ENCODE measurements at regions not wholly inside any gene's neighbourhood (a gene's known extent, or its start where the extent isn't known, plus 50 kb on each side); places are given as distances from the start of the nearest gene placed in this dataset.

DNA sequence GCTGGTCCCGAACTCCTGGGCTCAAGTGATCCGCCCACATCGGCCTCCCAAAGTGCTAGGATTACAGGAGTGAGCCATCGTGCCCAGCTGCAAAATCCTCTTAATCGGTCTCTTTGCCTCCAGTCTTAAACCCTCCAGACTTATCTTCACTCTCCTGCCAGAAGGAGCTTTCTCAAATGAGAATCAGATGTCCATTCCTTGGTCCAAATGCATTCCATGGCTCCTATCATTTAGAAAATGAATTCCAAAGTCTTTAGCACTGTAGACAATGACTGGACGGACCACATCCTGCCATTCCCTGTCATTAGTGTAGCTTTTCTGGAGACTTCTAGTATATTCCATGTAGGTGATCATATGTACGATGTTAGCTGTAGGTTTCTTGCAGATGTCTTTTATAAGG lies 141.9 kb downstream of the ID4 start:
- no peak for DNase-seq

DNA sequence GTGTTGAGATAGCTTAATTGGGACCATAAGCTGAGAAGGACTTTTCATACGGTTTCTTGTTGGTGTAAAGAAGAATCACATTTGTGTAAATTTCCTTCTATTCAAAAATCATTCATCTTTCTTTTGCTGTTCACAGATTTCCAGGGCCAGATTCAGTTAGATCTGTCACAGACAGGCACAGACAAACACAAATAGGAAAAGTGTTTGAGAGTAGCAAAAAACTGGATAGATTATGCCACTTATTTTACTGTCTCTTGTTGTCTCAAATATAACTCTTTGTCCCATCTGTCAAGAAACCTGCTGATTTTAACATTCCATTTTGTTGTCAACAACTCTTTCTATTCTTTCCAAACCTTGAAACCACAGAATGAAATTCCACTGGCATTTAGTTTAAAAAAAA lies 142.8 kb downstream of the ID4 start:
- DNase-seq, result no peak

DNA sequence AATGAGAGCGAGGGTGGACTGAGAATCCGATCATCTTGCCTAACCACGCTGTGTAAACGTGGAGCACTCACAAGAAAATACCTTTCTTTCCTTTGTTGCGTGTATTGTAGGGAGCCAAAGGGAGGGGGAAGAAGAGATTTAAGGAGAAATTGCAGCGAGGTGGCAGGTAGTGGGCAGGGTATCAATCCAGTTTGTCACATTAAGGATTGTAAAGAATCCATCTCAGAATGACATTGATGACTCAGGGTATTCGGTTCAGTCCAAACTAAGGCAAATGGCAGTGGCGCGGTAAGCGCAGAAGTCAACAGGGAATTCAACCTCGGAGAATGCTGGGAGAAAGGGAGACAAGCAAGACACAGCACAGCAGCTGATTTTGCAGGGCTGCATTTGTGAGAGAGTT lies 146.2 kb downstream of the ID4 start:
- DNase-seq, result no peak

DNA sequence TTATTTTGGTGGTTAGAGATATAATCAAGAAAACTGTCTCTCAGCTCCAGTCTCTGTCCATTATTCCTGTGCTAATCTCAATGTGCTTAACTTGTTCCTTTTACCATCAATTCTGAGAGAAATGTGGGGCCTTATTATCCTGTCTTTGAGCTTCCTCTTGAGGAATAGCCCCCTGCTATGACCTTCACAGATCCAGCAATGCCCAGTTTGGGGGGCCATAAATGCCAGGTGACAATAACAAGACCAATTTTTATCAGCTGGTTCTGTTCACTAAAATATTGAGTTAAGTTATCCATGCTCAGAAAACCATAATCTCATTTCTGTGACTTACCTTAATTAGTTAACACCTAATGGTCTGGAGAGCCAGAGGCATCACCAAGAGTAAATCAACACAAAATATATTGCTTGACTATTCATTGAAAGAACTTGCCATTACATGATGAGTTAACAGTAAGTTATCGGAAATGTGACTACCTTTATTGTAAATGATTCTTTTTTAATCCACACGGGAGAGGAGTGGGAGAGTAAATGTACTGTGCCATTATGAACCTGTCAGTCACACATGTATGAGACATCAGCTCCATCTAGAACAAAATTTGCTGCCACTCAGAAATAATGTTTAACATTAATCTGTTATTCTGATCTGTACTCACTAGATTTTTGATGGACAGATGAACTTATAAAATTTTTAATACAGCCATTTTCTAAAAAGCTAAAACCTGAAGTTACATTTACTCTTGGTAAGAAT lies 149.7 kb downstream of the ID4 start:
- DNase-seq, result no peak

DNA sequence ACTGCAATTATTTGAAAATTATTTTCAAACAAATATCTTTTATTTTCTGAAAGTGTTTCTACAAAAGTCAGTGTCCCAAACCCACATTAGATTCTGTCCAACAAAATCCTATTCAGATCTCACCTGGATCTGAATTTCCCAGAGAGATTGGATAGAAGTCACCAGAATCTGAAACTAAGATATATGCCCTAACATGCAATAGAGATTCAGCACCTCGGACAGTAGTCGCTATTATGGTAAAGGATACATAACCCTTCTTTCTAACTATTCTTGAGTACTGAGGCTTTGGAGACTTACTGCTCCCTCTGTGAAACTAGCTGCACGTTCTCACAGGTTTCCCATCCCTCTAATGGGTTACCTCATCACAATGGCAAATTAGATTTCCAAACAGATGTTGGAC lies 151.4 kb downstream of the ID4 start:
- DNase-seq, result peak; percentile 68

DNA sequence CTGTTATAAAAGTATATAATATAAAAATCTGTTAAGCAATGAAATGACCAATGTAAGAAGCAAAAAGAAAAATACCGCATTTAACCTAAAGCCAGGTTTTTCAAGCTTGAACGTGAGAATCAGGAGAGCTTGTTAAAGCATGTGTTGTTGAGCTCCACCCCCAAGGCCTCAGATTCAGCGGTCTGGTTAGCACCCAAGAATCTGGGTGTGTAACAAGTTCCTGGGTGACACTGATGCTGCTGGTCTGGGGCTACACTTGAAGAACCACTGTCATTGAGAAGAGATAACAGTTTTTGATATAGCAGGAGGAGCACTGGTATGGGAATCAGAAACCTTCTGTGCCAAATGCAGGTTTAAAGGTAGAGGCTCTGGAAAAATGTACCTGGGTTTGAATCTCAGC lies 154.0 kb downstream of the ID4 start:
- no peak for DNase-seq

DNA sequence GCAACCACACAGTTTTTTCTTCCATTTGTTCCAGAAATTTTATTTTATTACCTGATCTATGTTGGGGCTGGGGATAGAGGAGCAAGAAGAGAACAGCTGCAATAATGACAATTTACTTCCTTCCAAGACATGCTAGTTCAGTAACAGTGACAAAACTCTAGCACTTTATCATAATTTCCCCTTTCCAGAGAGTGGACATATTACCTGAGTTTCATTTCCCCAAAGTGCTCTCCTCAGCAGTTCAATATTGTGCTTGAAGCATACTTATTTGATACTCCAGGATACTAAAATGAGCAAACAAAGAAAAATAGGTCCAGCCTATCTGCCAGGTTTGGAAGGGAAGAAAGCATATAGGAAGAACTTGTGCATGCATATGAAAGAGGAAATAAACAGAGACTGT lies 157.7 kb downstream of the ID4 start:
- no peak for DNase-seq

DNA sequence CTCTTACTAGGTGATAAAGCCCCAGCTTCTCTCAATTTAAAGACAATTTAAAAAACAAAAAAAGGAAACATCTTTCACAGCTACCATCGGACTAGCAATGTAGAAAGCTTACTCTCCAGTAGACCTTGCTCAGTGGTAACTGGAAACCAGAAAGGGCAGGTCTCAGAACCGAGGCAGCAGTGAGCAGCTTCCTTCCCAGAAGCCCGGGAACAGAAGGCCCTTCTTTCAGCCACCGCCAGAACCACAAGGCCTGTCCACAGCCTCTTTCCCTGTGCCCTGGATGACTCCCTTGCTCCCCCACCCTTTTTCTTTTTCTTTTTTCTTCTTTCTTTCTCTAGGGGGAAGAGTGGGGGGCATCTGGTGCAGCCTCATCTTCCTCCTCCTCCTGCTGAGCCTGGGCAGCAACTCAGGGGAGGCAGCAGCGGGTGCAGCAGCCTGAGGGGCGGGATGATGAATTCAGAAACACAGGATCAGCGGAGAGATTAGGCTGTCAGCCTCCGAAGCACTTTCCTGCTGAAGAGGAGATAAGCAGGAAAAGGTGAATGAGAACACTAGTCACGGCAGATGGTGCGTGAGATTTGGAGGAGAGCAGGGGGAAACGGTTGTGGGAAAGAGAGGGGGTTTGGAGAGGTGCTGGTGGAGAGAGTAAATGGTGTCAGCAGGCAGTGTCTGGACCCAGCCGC lies 158.5 kb downstream of the ID4 start:
- peak; percentile 24 for DNase-seq

DNA sequence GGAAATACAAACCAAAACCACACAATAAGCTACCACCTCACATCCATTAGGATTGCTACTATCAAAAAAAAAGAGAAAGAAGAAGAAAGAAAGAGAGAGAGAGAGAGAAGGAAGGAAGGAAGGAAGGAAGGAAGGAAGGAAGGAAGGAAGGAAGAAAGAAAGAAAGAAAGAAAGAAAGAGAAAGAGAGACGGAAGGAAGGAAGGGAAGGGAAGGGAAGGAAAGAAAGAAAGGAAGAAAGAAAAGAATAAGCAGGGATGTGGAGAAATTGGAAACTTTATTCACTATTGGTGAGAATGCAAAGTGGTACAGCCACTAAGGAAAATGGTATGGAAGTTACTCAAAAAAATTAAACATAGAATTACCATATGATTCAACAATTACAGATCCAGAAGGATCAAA lies 159.9 kb downstream of the ID4 start:
- no peak for DNase-seq

DNA sequence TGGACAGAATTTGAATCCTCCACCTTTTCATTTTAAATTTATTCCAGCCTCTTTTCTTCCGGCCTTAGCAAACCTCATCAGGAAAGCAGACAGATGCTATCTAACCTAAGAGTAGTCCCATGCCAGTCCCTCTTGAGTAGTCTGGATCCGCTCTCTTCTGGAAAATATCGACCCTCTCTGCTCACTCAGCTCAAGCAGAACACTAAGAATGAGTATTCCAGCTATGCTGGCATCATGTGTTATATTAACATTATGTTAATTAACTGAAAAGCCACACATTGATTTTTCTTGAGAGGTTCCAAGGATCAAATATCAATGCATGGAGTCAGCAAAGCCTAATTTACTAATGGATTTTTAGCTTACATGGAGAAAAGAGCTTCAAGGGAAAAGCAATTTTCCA lies 161.4 kb downstream of the ID4 start:
- no peak for DNase-seq

DNA sequence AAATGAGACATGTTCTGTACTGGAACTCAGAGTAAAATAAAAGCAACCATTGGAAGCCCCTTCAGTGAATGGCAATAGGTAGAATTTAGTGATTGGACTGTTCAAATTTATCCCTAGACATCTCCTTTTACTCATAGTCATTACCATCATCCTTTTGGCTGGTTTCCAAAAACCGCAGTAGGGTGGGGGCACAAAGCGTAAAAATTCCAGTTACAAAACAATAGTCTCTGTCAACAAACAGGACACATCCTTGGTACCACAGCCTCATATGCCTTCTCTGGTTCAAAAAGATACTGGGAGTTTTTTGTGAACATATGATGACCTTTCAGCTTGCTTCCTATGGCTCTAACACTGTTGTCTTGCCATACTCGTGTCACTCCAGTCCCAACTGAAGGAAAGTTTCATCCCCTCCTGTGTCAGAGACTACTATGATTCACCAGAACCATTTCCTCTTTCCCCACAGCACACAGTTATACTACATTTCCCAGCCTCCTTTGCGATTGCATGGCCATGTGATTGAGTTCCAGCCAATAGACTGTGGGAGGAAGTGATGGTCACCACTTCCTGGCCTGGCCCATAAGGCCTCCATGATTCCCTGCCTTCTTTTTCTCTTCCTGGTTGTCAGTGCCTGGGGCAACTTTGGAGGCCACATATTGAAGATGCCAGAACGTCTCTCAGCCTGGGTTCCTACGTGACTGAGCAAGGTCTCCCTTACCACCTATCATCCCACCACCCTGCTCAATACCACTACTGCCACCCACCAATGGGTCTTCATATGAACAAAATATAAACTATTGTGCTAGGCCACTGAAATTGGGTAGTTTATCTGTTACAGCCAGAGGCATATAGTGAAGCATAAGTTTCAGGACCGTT lies 162.4 kb downstream of the ID4 start:
- DNase-seq, result peak; percentile 66

DNA sequence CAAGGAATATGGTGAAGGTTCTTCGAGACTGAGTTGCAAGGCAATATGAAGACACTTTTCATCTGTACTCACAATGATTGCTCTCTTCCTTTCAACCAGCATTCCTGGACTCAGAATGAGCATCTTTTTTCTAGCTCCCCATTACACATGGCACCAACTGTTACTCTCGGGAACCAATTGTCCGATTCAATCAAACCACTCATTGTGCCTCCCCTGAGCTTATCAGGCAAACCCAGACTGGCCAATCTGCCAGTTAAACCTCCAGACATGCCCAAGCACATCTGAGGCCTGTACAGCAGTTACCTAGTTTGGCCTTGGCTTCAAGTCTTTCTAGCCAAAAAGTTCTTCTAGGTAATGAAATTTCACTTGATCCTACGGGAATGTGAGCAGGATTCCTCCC lies 164.1 kb downstream of the ID4 start:
- DNase-seq, result peak; percentile 54

DNA sequence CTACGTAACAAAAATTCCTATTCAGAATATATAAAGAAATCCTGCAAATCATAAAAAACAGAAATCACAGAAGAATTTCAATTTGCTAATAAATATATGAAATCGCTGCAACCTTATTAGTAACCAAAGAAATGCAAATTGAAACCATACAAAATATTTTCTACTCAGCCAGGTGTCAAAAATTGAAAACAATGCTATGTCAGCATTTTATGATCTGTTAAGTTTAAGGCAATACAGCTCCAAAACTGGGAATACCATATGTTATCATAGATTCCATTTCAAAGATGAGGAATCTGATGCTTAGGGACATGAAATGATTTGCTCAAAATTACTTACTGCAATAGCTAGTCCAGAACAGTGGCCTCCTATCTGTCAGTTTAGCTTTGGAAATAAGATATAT lies 168.9 kb downstream of the ID4 start:
- DNase-seq, result no peak

DNA sequence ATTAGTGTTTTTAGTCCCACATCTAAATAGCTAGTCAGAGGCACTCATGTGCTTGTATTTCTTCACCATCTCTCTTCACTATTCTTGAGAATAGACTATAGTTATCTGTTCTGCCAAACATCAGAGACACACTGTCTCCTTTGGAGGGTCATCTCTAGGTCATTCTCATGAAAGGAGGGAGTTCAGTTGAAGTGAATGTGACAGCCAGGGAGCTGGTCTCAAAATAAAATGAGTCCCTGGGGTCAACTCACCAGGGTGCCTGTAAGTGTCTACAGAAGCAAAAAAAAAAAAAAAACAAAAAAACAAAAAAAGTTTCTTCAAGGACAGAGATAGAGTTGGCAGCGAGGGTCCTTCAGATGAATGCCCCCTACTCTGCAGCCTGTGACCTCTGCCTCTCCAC lies 171.0 kb downstream of the ID4 start:
- DNase-seq, result no peak

DNA sequence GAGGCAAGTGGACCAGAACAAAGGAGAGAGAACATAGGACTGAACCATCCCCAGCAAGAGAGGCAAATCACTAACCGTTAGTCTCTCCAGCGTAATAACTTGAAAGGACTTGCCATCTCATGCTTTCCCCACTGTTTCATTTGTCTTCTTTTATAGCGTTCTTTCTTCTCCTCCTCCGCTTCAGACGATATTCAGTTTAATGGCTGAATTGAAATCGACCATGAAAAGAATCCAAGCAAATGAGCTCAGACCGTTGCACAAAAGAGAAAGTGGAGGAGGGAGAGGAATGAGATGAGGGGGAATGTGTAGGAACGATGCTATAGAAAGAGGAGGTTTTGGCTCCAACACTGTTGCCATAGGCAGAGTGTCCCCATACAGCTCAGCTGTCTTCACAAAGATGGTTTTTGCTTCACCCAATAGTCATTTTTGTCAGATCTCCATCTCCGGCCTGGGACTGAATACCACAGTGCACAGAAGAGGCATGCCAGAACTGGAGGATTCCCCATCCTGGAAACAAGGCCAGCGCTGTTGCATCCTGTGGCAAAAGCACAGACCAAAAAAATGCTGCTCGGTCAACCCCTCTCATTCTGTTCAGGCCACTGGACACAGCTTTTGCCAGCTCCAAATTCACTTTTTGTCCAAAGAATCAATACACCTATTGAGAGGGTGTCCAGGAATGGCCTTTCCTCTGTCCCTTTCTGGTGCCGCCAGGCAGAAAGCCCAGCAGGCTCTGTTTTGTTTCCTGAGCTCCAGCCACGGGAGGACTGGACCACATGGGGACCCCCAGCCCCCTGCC lies 176.1 kb downstream of the ID4 start:
- no peak for DNase-seq

DNA sequence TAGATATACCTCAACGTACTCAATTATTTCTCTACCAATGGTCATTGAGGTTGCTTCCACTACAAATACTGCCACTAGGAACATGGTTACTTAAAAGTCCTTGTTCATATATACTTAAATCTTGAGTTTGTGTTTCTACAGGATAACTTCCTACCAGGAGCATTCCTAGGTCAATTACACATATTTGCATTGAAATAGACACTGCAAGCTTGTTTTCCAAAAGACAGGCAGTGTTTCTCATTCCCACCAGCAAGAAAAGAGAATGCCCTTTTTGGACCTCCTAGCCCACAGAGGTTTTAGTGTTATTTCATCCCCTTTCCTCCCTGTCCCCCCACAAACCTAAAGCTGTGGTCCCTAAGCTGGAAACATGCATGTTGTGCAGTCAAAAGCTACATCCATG lies 177.3 kb downstream of the ID4 start:
- no peak for DNase-seq

DNA sequence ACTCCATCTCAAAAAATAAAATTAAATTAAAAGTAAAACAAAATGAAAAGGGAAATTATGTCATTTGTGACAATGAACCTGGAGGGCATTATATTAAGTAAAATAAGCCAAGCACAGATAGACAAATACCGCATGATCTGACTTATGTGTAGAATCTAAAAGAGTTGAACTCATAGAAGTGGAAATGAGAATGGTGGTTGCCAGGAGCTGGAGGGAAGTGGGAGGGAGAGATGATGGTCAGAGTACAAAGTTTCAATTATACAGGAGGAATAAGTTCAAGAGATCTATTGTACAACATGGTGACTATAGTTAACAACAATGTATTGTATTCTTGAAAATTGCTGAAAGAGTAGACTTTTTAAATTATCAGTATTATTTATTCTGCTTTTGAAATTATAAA lies 183.4 kb downstream of the ID4 start:
- DNase-seq, result no peak

DNA sequence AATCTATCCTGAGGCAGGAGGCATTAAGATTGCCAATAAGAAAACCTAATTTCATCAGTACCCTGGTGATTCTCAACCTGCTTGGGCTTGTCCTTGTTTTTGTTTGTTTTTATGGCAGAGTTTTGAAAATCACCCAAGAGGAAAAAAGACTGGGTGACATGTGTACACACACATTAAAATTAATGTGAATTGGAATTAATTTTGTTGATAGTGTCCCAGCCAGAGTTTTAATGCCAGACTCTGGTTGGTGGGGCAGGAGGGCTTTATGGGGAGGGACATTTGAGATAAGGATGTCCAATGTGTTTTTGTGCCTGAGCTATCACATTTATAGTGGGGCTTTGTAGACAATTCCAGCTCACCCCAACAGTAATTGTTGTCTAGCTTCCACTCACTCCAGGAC lies 184.6 kb downstream of the ID4 start:
- no peak for DNase-seq

DNA sequence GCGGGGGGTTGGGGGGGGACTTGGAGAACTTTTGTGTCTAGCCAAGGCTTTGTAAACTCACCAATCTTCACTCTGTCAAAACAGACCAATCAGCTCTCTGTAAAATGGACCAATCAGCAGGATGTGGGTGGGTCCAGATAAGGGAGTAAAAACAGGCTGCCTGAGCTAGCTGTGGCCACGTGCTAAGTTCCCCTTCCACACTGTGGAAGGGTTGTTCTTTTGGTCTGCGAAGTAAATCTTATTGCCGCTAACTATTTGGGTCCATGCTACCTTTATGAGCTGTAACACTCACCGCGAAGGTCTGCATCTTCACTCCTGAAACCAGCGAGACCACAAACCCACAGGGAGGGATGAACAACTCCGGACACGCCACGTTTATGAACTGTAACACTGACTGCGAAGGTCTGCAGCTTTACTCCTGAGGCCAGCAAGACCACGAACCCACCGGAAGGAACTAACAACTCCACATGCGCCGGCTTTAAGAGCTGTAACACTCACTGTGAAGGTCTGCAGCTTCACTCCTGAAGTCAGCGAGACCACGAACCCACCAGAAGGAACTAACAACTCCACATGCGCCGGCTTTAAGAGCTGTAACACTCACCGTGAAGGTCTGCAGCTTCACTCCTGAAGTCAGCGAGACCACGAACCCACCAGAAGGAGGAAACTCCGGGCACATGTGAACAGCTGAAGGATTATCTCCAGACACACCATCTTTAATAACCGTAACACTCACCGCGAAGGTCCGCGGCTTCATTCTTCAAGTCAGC lies 186.6 kb downstream of the ID4 start:
- DNase-seq, result peak; percentile 61

DNA sequence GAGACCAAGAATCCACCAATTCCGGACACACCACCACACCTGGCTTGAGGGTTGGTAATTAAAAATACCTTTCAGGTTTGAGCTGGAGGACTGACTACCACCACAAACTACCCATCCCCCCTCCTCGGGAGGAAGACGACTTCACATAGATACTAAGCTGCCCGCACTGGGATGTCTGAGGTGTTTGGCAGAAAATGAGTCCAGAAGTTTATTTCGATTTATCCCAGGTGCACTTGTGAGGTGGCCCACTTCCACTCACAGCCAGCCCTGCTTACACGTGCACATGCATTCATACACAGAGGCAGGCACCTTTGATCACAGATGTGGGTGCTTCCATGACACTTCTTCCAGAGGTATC lies 187.1 kb downstream of the ID4 start:
- DNase-seq, result no peak

DNA sequence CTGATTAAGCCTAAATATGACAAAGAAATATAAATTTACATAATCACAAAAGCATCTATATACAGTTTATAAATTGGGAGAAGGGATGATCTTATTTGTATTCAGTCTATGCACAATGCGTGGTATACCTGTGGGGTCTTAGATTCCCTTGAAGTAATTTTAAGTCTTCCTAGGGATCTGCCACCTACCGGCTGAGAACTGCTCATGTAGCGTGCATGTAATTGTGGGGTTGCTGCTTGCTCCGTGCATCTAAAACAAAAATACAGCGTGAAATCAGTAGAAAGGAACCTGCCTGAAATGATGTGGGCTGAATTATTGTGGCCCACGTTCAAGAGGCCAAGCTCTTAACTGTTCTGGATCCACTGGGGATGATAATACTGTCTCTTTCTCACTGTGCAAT lies 187.3 kb downstream of the MBOAT1 start:
- no peak for DNase-seq

DNA sequence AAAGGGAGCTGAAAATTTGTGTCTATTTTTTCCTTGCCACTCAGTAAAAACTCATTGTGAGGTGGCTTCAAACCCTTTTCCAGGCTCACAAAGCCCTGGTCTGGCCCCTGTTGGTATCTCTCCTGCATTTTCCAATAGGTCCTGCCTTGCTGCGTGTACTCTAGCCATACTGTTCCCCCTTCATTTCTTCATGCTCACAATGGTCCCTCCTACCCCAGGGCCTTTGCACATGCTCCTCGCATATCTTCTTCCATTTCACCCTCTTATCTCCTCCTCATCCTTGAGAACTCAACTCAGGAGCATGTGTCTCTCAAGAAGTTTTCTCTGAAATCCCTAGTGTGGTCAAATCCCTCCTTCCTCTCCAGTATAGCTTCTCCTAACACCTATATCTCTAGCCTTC lies 186.6 kb downstream of the MBOAT1 start:
- DNase-seq, result no peak

Data from hematopoietic multipotent progenitor cell treated with erythropoietin and hydrocortisone succinate and interleukin-3 and kit ligand, for 6 days (in vitro differentiated cells).